ENCODE measurements at regions not wholly inside any gene's neighbourhood (a gene's known extent, or its start where the extent isn't known, plus 50 kb on each side); places are given as distances from the start of the nearest gene placed in this dataset.

GRCh38 chr11:134576721-134577171, 164.7 kb upstream of the B3GAT1 start:
- no peak for ATAC-seq
- no peak for DNase-seq (ENCODE audit: low read depth, low spot score)
- no peaks in the 10 kb centered on the region for H3K4me1 ChIP-seq (ENCODE audit: control insufficient read depth, insufficient read depth, low read length)
- in situ Hi-C loops (cut with HindIII; ENCODE audit: low pct_unique_long_range_greater_than_20kb, low sequenced_read_pairs) (no loop called here), intact Hi-C loops (cut with micrococcal nuclease; ENCODE audit: unreplicated experiment) (loop anchor here (5.0 kb wide), 1 partner anchor 214 kb away; no protein-coding TSS in a partner anchor)
- H3K27me3 ChIP-seq (ENCODE audit: control insufficient read depth, insufficient read depth, low read length), result peaks cover 17% of the 10 kb centered on the region
- no peak for TF ChIP-seq CTCF (IDR thresholded peaks at IDR 0.05)
- no peak for TF ChIP-seq SIN3A (IDR thresholded peaks at IDR 0.05; ENCODE audit: borderline replicate concordance, insufficient read depth, low read depth, low read length)
- TF ChIP-seq REST (IDR thresholded peaks at IDR 0.05; ENCODE audit: insufficient read depth in 1 of 2, low read depth in 2 of 2, low read length in 1 of 2), result no peak
- no peak for TF ChIP-seq POLR2AphosphoS5 (IDR thresholded peaks at IDR 0.05; ENCODE audit: low read depth, low read length)
- no peak for TF ChIP-seq TCF7L2 (IDR thresholded peaks at IDR 0.05; ENCODE audit: low read depth, low read length)
- no TSS peak for BruUV-seq (replicated peaks)
- no peaks in the 10 kb centered on the region for H3K36me3 ChIP-seq (ENCODE audit: control insufficient read depth, insufficient read depth, low read length)
- ChIA-PET POLR2A (no interaction called here), CTCF (no interaction called here)
- H3K9me3 ChIP-seq (ENCODE audit: control insufficient read depth, insufficient read depth, low read depth, low read length), result no peaks in the 10 kb centered on the region
- no peak overlapping the region for H3K4me3 ChIP-seq (ENCODE audit: low read depth in 2 of 2, low read length in 2 of 2)
- no peak overlapping the region for H3K27ac ChIP-seq (ENCODE audit: low read length)

DNA sequence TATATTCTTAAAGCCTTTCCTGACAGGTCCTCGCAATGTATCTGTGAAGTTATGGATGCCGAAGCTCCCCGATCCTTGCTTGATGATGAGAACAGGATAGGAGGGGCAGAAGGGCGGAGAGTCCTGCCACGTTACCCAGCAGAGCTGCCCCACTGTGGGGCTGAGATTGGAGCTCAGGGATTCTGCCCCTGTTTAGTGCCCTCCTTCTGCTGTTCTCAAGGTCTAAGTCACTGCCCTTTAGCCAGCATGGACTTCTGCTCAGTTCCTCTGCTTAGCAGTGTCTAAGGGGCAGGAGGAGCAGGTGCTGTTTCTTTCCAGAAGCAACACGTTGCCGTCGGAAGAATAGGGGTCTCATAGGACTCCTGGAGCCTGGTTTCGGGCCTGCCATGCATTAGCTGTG, 164.2 kb upstream of the B3GAT1 start:
- Histone ChIP-seq H3K36me3 (ENCODE audit: control insufficient read depth, insufficient read depth, low read length) (no peaks in the 10 kb centered on the region), H3K9me3 (ENCODE audit: control insufficient read depth, insufficient read depth, low read depth, low read length) (no peaks in the 10 kb centered on the region), H3K4me1 (ENCODE audit: control insufficient read depth, insufficient read depth, low read length) (no peaks in the 10 kb centered on the region), H3K4me3 (ENCODE audit: low read depth in 2 of 2, low read length in 2 of 2) (no peak overlapping the region), H3K27ac (ENCODE audit: low read length) (no peak overlapping the region), H3K27me3 (ENCODE audit: control insufficient read depth, insufficient read depth, low read length) (peaks cover 18% of the 10 kb centered on the region)
- CTCF ChIA-PET, result no interaction called here
- no TSS peak for BruUV-seq (replicated peaks)
- POLR2A ChIA-PET, result no interaction called here
- no peak for DNase-seq (ENCODE audit: low read depth, low spot score)
- TF ChIP-seq REST (IDR thresholded peaks at IDR 0.05; ENCODE audit: insufficient read depth in 1 of 2, low read depth in 2 of 2, low read length in 1 of 2), result no peak
- no peak for TF ChIP-seq TCF7L2 (IDR thresholded peaks at IDR 0.05; ENCODE audit: low read depth, low read length)
- no peak for TF ChIP-seq CTCF (IDR thresholded peaks at IDR 0.05)
- TF ChIP-seq POLR2AphosphoS5 (IDR thresholded peaks at IDR 0.05; ENCODE audit: low read depth, low read length), result no peak
- in situ Hi-C loops (cut with HindIII; ENCODE audit: low pct_unique_long_range_greater_than_20kb, low sequenced_read_pairs), result no loop called here
- ATAC-seq, result no peak
- intact Hi-C loops (cut with micrococcal nuclease; ENCODE audit: unreplicated experiment), result loop anchor here (5.0 kb wide), 1 partner anchor 214 kb away; no protein-coding TSS in a partner anchor

Data from Panc1 (cell line).